A673 (cell line): ENCODE measurements at regions not wholly inside any gene's neighbourhood (a gene's known extent, or its start where the extent isn't known, plus 50 kb on each side); places are given as distances from the start of the nearest gene placed in this dataset.

Experiments used
- BruUV-seq: library from RNA; stranded (reverse); fragments of 400-500 nt; replicated peaks from 2 replicates; lab custom pipeline; 2021; lab: Mats Ljungman, UMichigan
- CTCF ChIA-PET: fragments of 300-600 bp; sonication (Branson Sonifier 250); formaldehyde crosslinking; loops from one replicate; lab custom pipeline; 2022; ENCODE audit warnings: antibody characterized with exemption; lab: Charles Lee
- POLR2A ChIA-PET: fragments of 300-600 bp; sonication (Branson Sonifier 250); formaldehyde crosslinking; loops from one replicate; lab custom pipeline; 2022; ENCODE audit warnings: antibody characterized with exemption; ENCODE audit not compliant: low non-redundant PET; lab: Charles Lee
- DNase-seq: peaks from one replicate; pipeline ENCODE4 v3.0.0-alpha.2; 2015; ENCODE audit warnings: low spot score
- H3K27ac ChIP-seq: fragments of 200-600 bp; sonication (generic); 2 replicates; pipeline ENCODE4 v1.5.1; 2016; ENCODE audit warnings: mixed run types, low read depth, mild to moderate bottlenecking, mixed read lengths, antibody characterized with exemption, low read length; ENCODE audit not compliant: poor library complexity, severe bottlenecking
- H3K27me3 ChIP-seq: fragments of 200-600 bp; sonication (generic); replicated peaks from 2 replicates; pipeline ENCODE4 v1.6.1; 2017; ENCODE audit warnings: mixed run types, low read depth, mild to moderate bottlenecking, mixed read lengths, antibody characterized with exemption, low read length; ENCODE audit not compliant: insufficient read depth, poor library complexity
- H3K36me3 ChIP-seq: fragments of 200-600 bp; sonication (generic); 2 replicates; pipeline ENCODE4 v1.6.1; 2016; ENCODE audit warnings: mixed run types, mild to moderate bottlenecking, mixed read lengths, antibody characterized with exemption, low read length; ENCODE audit not compliant: insufficient read depth, poor library complexity, severe bottlenecking
- H3K4me1 ChIP-seq: fragments of 200-600 bp; sonication (generic); 2 replicates; pipeline ENCODE4 v1.6.1; 2017; ENCODE audit warnings: mixed run types, mild to moderate bottlenecking, mixed read lengths, antibody characterized with exemption, low read length; ENCODE audit not compliant: insufficient read depth, poor library complexity, severe bottlenecking
- H3K4me3 ChIP-seq: fragments of 200-600 bp; sonication (generic); 2 replicates; pipeline ENCODE4 v1.5.1; 2016; ENCODE audit warnings: low read depth, mixed run types, mild to moderate bottlenecking, mixed read lengths, low read length; ENCODE audit not compliant: poor library complexity, severe bottlenecking
- H3K9me3 ChIP-seq: fragments of 200-600 bp; sonication (generic); 2 replicates; pipeline ENCODE4 v1.6.1; 2016; ENCODE audit warnings: mixed run types, low read depth, mild to moderate bottlenecking, mixed read lengths, antibody characterized with exemption, low read length; ENCODE audit not compliant: poor library complexity, severe bottlenecking
- EZH2 ChIP-seq: fragments of 200-600 bp; sonication (generic); IDR thresholded peaks from 2 replicates; pipeline ENCODE4 v1.6.1; 2017; ENCODE audit warnings: borderline replicate concordance, low read depth, mild to moderate bottlenecking, mixed read lengths, antibody characterized with exemption, low read length; ENCODE audit not compliant: poor library complexity, severe bottlenecking
- intact Hi-C: fragments of 100-400 bp; cut with micrococcal nuclease; formaldehyde crosslinking; loops from one replicate; pipeline ENCODE4 v1.10.0; 2022; ENCODE audit not compliant: unreplicated experiment
- TF ChIP-seq, protein P1 (sequence below): fragments of 300-800, 200-600 bp; sonication (generic); conservative IDR thresholded peaks from 2 replicates; pipeline ENCODE4 v1.5.1; 2017; ENCODE audit warnings: low read depth, mild to moderate bottlenecking, antibody characterized with exemption, low read length, moderate library complexity, mixed read lengths

DNA sequence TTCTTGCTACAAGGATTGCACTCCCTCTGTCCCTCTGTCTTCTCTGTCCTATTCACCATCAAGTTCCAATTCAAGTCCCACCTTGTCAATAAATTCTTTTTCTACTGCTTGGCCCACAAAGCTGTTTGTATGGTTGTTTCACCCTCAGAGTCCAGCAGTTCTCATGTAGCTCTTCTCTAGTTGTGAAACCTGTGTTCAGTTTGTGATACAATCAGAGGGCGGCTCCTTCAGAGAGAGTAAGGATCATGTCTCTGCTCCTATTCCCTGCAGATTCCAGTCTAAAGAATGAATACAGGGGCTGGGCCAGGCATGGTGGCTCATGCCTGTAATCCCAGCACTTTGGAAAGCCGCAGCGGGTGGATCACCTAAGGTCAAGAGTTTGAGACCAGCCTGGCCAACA, 126.6 kb upstream of the BET1 start:
- ChIA-PET POLR2A (no interaction called here), CTCF (no interaction called here)
- Histone ChIP-seq H3K27me3 (no peaks in the 10 kb centered on the region), H3K4me3 (no peak overlapping the region), H3K27ac (no peak overlapping the region), H3K9me3 (no peaks in the 10 kb centered on the region), H3K4me1 (no peaks in the 10 kb centered on the region), H3K36me3 (no peaks in the 10 kb centered on the region)
- intact Hi-C loops: no loop called here
- no TSS peak for BruUV-seq
- DNase-seq: no peak
- TF ChIP-seq, protein P1, sequence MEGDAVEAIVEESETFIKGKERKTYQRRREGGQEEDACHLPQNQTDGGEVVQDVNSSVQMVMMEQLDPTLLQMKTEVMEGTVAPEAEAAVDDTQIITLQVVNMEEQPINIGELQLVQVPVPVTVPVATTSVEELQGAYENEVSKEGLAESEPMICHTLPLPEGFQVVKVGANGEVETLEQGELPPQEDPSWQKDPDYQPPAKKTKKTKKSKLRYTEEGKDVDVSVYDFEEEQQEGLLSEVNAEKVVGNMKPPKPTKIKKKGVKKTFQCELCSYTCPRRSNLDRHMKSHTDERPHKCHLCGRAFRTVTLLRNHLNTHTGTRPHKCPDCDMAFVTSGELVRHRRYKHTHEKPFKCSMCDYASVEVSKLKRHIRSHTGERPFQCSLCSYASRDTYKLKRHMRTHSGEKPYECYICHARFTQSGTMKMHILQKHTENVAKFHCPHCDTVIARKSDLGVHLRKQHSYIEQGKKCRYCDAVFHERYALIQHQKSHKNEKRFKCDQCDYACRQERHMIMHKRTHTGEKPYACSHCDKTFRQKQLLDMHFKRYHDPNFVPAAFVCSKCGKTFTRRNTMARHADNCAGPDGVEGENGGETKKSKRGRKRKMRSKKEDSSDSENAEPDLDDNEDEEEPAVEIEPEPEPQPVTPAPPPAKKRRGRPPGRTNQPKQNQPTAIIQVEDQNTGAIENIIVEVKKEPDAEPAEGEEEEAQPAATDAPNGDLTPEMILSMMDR: no peak
- TF ChIP-seq EZH2: no peak

DNA sequence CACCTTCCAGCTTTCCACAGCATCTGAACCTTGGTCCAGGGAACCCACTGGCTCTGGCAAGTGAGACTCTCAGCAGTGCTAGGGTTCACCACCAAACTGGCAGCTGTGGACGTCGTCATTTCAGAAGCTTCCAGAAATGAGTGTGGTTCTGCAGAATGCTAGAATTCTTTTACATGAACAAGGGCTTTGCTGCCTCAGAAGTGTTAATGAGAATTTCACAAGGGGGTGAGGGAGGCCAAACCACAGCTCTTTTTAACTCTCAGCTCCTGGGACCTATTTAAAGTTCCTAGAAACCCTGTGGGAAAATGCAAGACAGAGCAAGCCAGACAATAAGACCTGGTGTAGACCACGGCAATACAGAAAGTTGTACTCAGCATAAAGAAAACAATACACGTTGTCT, 129.3 kb upstream of the BET1 start:
- intact Hi-C loops: no loop called here
- DNase-seq: no peak
- Histone ChIP-seq H3K4me1 (no peaks in the 10 kb centered on the region), H3K36me3 (no peaks in the 10 kb centered on the region), H3K27ac (no peak overlapping the region), H3K4me3 (no peak overlapping the region), H3K27me3 (no peaks in the 10 kb centered on the region), H3K9me3 (no peaks in the 10 kb centered on the region)
- TF ChIP-seq, protein P1: no peak
- TF ChIP-seq EZH2: no peak
- POLR2A ChIA-PET: no interaction called here
- CTCF ChIA-PET: no interaction called here
- no TSS peak for BruUV-seq

DNA sequence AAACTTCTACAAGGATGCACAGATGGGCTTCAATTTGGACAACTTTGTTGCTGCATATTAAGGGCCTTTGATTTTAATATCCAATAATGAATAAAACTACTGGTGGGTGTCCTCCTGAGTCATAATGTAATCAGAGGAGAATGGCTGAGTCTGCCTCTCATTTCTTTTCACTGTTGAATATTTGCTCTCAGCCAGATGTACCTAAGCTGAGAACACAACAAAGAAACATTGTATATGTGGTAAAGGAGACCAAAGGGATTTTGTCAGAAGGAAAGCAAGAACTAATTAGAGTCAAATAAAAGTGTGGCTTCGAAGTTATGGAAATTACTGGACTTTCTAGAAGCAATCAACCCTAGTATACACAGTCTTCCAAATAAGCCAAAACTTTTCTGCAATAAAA, 131.0 kb upstream of the BET1 start:
- intact Hi-C loops: no loop called here
- H3K27me3 ChIP-seq: no peaks in the 10 kb centered on the region
- H3K4me3 ChIP-seq: no peak overlapping the region
- no TSS peak for BruUV-seq
- no peak for DNase-seq
- CTCF ChIA-PET: no interaction called here
- no peaks in the 10 kb centered on the region for H3K9me3 ChIP-seq
- H3K36me3 ChIP-seq: no peaks in the 10 kb centered on the region
- TF ChIP-seq EZH2: no peak
- TF ChIP-seq, protein P1: no peak
- H3K4me1 ChIP-seq: no peaks in the 10 kb centered on the region
- POLR2A ChIA-PET: no interaction called here
- no peak overlapping the region for H3K27ac ChIP-seq
